ENCODE measurements at regions not wholly inside any gene's neighbourhood (a gene's known extent, or its start where the extent isn't known, plus 50 kb on each side); places are given as distances from the start of the nearest gene placed in this dataset.

DNA sequence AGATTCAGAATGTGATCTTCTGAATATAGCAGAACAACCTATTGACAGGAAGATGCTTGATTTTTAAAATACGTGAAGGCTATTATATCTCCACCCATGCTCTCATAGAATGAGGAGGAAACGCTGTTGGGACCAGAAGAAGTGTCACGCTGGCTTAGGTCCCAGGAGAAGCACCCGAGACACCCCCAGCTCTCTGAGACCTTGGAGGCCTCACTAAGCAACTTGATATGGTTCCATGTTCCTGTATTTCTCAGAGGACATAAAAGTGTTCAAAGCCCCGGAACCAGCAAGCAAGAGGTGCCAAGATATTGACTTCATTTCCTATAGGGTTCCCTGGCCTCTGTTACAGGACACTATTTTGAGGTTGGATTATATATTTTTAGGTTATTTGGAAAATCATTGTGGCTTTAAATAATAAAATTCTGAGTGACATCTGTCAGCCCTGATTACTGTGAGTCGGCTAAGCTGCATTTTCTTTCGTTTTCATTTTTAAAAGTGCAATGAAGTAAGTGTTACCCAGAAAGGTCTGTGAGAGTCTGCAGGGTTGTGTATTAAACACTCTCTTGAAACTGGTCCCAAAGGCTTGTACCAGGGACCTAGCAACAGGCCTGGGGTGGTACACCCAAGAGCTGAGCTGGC is 400.0 kb downstream of the SOX9 start:
- DNase-seq (ENCODE audit: low spot score): no peak

DNA sequence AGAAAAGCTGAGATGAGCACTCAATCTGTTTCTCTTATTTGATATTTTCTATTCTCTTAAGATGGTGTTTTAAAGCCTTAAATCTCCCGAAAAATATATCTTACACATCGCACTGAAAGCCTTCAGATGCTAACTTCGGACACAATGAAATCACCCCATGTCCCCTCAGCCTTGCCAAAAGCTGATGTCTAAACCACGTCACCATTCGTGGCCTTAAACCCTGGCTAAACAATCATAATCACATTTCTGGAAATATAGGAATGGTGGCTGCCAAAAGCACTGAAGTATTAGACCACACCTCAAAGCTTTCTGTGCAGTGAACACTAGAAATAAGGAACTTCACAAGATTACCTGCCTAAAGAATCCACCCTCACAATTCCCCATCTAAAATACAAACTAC is 402.7 kb downstream of the SOX9 start:
- DNase-seq (ENCODE audit: low spot score): no peak

DNA sequence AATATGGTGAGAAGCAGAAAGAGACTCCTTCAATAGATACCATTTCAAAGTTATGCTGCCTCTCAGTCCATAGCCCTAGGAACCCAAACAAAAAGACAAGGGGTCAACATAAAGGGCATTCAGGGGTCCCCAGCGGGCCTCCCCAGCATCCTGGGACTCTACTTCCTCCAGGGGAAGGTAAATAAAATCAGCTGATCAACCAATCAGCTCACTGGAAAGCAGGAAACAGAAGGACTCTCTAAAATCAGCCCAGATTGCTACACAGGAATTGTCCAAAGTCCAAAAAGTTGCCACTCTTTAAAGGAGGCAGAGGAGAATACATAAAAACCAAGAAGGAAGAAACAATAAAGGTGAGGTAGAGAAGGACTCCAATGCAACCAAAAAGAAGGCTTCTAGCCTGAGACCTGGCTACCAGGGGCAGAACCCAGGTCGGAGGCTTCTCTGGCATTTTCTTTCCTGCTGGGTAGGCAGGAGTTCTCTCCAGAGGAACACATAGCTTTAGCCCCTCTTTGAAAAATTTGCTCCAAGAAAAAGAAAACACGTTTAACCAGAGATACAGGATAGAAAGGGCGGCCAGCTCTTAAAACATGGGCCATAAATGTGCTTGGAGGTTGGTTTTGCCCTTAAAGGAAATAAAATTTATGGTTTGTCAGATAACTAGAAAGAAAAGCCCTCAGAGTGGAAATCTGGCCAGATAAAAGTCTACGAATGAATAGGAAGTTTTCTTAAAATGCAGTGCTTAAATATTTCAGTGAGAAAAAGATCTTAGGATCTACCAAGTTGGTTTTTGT is 404.6 kb downstream of the SOX9 start:
- DNase-seq (ENCODE audit: low spot score): peak; percentile 16

GRCh38 chr17:72526769-72527168 is 405.9 kb downstream of the SOX9 start:
- no peak for DNase-seq (ENCODE audit: low spot score)

DNA sequence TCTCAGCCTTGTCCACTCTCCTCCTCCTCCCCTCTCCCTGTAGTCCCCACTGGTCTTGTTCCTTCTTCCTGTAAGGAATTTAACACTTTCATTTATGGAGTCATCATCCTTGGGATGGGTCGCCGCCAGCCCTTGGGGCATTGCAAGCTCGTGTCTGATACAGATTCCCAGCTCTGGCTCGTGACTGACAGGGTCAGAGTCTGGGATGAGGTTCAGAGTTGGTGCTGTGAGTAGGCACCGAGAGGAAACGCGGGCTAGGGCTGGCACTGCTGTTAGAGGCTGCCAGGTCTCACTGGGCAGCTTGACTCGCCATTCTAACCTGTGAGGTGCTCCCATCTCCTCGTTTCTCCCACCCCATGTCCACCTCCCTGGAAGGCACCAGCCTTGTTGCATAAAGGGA is 407.0 kb downstream of the SOX9 start:
- no peak for DNase-seq (ENCODE audit: low spot score)

- no peak for DNase-seq (ENCODE audit: low spot score)
These were observed 407.9 kb downstream of the SOX9 start for GRCh38 chr17:72528683-72529082.

- DNase-seq (ENCODE audit: low spot score): no peak
These were observed 408.6 kb downstream of the SOX9 start for GRCh38 chr17:72529386-72529785.

- no peak for DNase-seq (ENCODE audit: low spot score)
These were observed 409.6 kb downstream of the SOX9 start for GRCh38 chr17:72530454-72530853.

DNA sequence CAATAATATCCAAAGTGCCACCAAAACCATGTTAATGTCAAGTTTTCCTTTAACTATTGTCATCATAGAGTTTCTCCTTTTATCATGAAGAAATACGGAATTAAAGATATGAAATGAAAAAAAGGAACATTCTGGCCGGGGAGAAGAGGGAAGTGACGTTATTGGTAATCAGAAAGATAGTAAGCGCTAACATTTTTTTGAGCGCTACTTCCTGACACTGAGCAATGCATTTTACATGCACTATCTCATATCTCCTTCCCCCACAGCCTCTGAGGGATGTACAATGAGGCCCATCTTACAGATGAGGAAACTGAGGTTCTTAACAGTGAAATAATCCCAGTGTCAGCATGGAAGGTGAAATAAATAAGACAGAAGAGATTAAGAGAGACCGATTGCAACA is 410.9 kb downstream of the SOX9 start:
- DNase-seq (ENCODE audit: low spot score): no peak

- no peak for DNase-seq (ENCODE audit: low spot score)
These were observed 413.4 kb downstream of the SOX9 start for GRCh38 chr17:72534265-72534664.

DNA sequence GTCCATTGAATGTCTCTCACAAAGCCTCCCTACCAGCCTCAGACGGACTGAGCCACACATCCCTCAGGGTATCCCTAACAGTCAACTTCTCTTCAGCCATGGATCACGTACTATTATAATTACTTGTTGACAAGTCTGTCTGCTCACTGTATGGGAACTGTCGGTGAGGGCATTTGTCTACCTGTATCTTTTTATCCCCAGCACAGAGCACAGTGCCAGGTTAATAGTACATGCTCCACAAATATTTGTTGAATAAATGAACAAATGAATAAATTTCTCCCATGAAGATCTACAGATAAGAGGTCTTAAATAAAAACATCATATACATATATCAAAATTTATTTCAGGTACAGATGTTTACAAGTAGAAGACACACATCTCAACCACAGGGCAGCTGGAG is 414.0 kb downstream of the SOX9 start:
- no peak for DNase-seq (ENCODE audit: low spot score)

DNA sequence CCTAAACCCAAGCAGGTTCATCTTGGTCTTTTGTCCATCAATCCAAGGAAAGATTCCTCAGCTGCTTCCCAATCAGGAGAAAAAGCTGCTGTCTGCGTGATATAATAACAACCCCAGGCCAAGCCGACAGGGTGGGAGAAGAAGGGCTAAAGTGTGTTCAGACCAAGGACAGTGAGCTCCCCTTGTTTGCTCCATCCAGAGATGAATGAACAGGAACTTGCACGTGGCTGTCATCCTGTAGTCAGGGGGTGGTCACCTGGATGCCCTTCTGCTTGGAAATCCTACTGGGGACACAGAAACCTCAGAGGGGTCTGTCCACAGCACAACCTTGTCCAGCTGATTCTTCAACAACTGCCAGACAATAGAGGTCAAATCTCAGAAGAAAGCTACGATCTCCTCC is 414.5 kb downstream of the SOX9 start:
- no peak for DNase-seq (ENCODE audit: low spot score)

GRCh38 chr17:72535779-72536178 is 415.0 kb downstream of the SOX9 start:
- no peak for DNase-seq (ENCODE audit: low spot score)

DNA sequence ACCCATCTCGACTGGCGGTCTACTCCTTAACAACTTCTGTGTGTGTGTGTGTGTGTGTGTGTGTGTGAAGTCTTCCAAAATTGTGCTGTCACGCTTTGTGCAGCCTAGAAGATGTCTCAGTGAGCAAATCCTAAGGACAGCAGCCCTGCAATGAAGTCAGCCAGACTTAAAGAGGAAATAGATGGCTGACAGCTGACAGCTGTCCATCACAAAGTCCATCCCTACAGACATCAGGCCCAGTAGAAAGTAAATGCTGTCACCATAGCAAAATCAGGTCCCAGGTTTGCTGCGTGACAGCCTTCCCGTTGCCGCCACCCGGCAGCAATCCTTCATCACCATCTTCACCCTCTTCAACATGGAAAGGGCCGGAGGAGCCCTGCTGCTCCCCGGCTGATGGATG is 416.0 kb downstream of the SOX9 start:
- DNase-seq (ENCODE audit: low spot score): no peak

DNA sequence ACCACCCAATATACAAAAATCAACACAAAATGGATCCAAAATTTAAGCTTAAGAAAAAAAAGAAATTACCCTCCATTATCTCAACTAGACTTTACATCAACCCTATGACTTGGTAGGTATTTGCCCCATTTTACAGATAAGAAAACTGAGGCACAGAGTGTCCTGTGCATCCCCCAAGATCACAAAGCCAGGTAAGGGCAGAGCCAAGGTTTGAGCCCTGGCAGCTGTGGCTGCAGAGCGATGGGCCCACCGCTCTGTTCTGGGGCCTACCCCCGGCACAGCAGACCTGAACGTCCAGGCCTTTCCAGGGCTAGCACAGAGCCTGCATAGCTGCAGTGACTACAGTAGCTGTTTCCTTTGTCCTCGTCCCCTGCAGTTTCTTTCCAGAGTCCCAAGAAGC is 417.6 kb downstream of the SOX9 start:
- no peak for DNase-seq (ENCODE audit: low spot score)

GRCh38 chr17:72538901-72539352 is 418.1 kb downstream of the SOX9 start:
- no peak for DNase-seq (ENCODE audit: low spot score)

- DNase-seq (ENCODE audit: low spot score): peak; percentile 30
These were observed 419.4 kb downstream of the SOX9 start for GRCh38 chr17:72539981-72540897.

DNA sequence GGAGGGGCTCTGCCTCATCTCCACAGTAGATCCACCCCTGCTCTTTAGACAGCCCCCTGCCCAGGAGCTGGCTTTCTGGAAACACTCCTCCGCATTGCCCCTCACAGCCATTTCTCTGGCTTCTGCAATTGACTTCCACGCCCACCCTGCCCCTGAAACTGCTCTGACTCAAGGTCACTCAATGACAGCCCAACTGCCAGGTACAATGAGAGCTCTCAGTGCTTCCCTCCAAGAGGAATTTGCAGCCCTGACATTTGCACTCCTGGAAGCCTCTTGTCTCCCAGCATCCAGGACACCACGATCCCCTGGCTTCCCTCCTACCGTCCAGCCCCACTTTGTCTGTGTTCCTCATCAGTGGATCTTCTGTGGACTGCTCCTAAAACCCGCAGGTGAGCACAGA is 421.5 kb downstream of the SOX9 start:
- DNase-seq (ENCODE audit: low spot score): no peak

DNA sequence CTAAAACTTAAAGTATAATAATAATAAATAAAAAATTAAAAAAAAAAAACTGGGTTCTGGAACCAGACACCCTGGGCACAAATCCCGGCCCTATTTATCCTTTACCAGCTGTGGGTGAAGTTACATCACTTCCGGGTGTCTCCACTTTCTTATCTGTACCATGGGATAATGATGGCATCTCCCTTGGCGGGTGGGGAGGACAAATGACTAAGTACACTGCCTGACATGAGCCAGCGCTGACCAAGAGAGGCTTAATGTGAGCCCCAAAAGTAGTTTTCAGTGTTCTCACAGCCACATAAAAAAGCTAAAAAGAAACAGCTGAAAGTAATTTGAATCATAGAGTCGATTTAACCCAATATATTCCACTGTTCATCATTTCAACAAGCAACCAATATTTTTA is 424.9 kb downstream of the SOX9 start:
- no peak for DNase-seq (ENCODE audit: low spot score)

GRCh38 chr17:72553051-72553755 is 432.4 kb downstream of the SOX9 start:
- DNase-seq (ENCODE audit: low spot score): no peak

DNA sequence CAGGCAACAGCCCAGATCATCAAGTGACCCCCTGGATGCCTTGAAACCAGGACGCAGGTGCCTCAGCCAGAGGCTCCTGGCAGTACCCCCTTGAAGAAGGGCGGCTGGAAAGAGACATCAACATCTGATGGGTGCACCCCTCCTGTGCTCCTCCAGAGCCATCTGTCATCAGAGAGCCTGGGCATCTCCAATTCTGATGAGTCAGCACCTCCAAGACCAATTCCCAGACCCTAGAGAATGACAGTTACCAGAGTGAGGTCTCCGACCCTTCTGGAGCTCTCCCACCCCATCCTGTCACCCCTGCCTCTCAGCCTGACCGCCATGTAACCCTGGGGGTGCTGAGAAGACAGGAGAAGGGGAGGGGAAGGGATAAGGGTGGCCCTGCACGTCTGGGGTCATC is 433.7 kb downstream of the SOX9 start:
- no peak for DNase-seq (ENCODE audit: low spot score)

DNA sequence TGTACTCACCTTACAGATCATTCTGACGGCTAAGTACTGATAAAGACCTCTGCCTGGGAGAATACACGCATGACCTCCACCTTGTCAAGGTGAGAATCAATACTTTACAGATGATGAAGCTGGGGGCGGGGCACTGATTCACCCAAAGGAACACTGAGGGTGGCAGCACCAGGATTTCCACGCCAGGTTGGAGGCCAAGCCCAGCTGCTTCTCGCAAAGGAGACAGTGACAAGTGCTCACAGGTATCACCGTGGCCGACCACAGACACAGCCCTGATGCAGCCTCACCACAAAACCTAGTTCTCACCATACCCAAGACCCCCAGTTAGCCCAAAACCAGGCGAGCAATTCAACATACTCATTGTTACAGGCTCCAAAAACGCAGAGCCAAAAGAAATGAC is 434.2 kb downstream of the SOX9 start:
- DNase-seq (ENCODE audit: low spot score): no peak

Measured in LoVo (cell line).